ENCODE measurements at regions not wholly inside any gene's neighbourhood (a gene's known extent, or its start where the extent isn't known, plus 50 kb on each side); places are given as distances from the start of the nearest gene placed in this dataset.

- TF ChIP-seq CTCF (IDR thresholded peaks at IDR 0.05): no peak
- TF ChIP-seq POLR2A (IDR thresholded peaks at IDR 0.05): no peak
- TF ChIP-seq EP300 (IDR thresholded peaks at IDR 0.05): no peak
- TF ChIP-seq POLR2AphosphoS5 (IDR thresholded peaks at IDR 0.05): no peak
These were observed 288.3 kb upstream of the AMIGO2 start for GRCh38 chr12:47367912-47368537.

Data from suprapubic skin (tissue), 4 donors.